Endodermal cell (in vitro differentiated cells): ENCODE measurements at regions not wholly inside any gene's neighbourhood (a gene's known extent, or its start where the extent isn't known, plus 50 kb on each side); places are given as distances from the start of the nearest gene placed in this dataset.

Source experiments
- DNase-seq: peaks from one replicate; pipeline ENCODE4 v3.0.0-alpha.2; 2017
- H3K27ac ChIP-seq: 2 replicates; pipeline ENCODE4 v1.5.1; 2013; ENCODE audit warnings: mild to moderate bottlenecking, low read depth, low read length, moderate library complexity
- H3K27me3 ChIP-seq: 2 replicates; pipeline ENCODE4 v1.6.1; 2013; ENCODE audit warnings: mild to moderate bottlenecking, low read length, moderate library complexity; ENCODE audit not compliant: insufficient read depth, control insufficient read depth, poor library complexity, severe bottlenecking
- H3K36me3 ChIP-seq: 2 replicates; pipeline ENCODE4 v1.7.0; 2013; ENCODE audit warnings: mild to moderate bottlenecking, low read length, moderate library complexity; ENCODE audit not compliant: control insufficient read depth, insufficient read depth
- H3K4me1 ChIP-seq: one replicate; pipeline ENCODE4 v1.7.0; 2013; ENCODE audit warnings: low read length; ENCODE audit not compliant: control insufficient read depth, insufficient read depth
- H3K4me3 ChIP-seq: 2 replicates; pipeline ENCODE4 v1.5.1; 2013; ENCODE audit warnings: mild to moderate bottlenecking, low read length, moderate library complexity
- H3K9ac ChIP-seq: 2 replicates; pipeline ENCODE4 v1.6.1; 2013; ENCODE audit warnings: mild to moderate bottlenecking, low read length, moderate library complexity; ENCODE audit not compliant: poor library complexity, severe bottlenecking; ENCODE audit errors: extremely low read depth
- H3K9me3 ChIP-seq: 2 replicates; pipeline ENCODE4 v1.6.1; 2013; ENCODE audit warnings: mild to moderate bottlenecking, low read length, moderate library complexity; ENCODE audit not compliant: control insufficient read depth
- H3K27ac Mint-ChIP-seq: 2 replicates; pipeline ENCODE4 v1.8.0; 2020; ENCODE audit warnings: mixed read lengths
- H3K27me3 Mint-ChIP-seq: 2 replicates; pipeline ENCODE4 v1.8.0; 2021; ENCODE audit warnings: mild to moderate bottlenecking, mixed read lengths; ENCODE audit not compliant: insufficient read depth
- H3K36me3 Mint-ChIP-seq: 2 replicates; pipeline ENCODE4 v1.8.0; 2020; ENCODE audit warnings: low read depth, mixed read lengths
- H3K4me1 Mint-ChIP-seq: 2 replicates; pipeline ENCODE4 v1.8.0; 2020; ENCODE audit warnings: mixed read lengths
- H3K4me3 Mint-ChIP-seq: 2 replicates; pipeline ENCODE4 v1.8.0; 2020; ENCODE audit warnings: mild to moderate bottlenecking, moderate library complexity, mixed read lengths
- H3K9me3 Mint-ChIP-seq: 2 replicates; pipeline ENCODE4 v1.8.0; 2020; ENCODE audit warnings: mild to moderate bottlenecking, mixed read lengths
- CTCF ChIP-seq: fragments of 200-600 bp; sonication (generic); conservative IDR thresholded peaks from 2 replicates; pipeline ENCODE4 v1.5.0; 2021; ENCODE audit warnings: antibody characterized with exemption, mild to moderate bottlenecking
- WGBS, 2 experiments: methylation state at CpG; one replicate each; pipeline versions ENCODE4 v1.1.5 to v1.1.7; 2013; ENCODE audit warnings: missing lambda C conversion rate in 2 of 2, mixed read lengths in 1 of 2; ENCODE audit not compliant: insufficient coverage in 1 of 2, insufficient read length in 1 of 2; 5-methylcytosine and 5-hydroxymethylcytosine counted together

- H3K4me3 Mint-ChIP-seq: no peak overlapping the region
- Histone ChIP-seq H3K9me3 (no peaks in the 10 kb centered on the region), H3K4me3 (no peak overlapping the region), H3K4me1 (no peaks in the 10 kb centered on the region), H3K27me3 (no peaks in the 10 kb centered on the region), H3K27ac (no peak overlapping the region), H3K9ac (no peak overlapping the region), H3K36me3 (no peaks in the 10 kb centered on the region)
- H3K27ac Mint-ChIP-seq: no peak overlapping the region
- DNase-seq: no peak
- H3K9me3 Mint-ChIP-seq: peaks cover 2% of the 10 kb centered on the region
- no peak for TF ChIP-seq CTCF
- H3K36me3 Mint-ChIP-seq: no peaks in the 10 kb centered on the region
- H3K4me1 Mint-ChIP-seq: no peaks in the 10 kb centered on the region
- no peaks in the 10 kb centered on the region for H3K27me3 Mint-ChIP-seq
- WGBS, 2 experiments: 100% methylated on average over 2 of the region's 2 CpGs; no CpG with 5 or more reads in 1 of the 2 experiments
Observed at GRCh38 chr1:170819781-170820180, 115.6 kb upstream of the MROH9 start.

GRCh38 chr1:170823120-170823519 lies 112.2 kb upstream of the MROH9 start:
- Histone ChIP-seq H3K36me3 (no peaks in the 10 kb centered on the region), H3K4me1 (no peaks in the 10 kb centered on the region), H3K9ac (no peak overlapping the region), H3K9me3 (no peaks in the 10 kb centered on the region), H3K4me3 (no peak overlapping the region), H3K27me3 (no peaks in the 10 kb centered on the region), H3K27ac (no peak overlapping the region)
- no peaks in the 10 kb centered on the region for H3K27me3 Mint-ChIP-seq
- no peak overlapping the region for H3K27ac Mint-ChIP-seq
- no peaks in the 10 kb centered on the region for H3K4me1 Mint-ChIP-seq
- H3K9me3 Mint-ChIP-seq: no peaks in the 10 kb centered on the region
- no peak for DNase-seq
- WGBS, 2 experiments: 81 to 91% methylated on average over 2 of the region's 2 CpGs
- no peaks in the 10 kb centered on the region for H3K36me3 Mint-ChIP-seq
- H3K4me3 Mint-ChIP-seq: no peak overlapping the region
- TF ChIP-seq CTCF: no peak

GRCh38 chr1:170831276-170831675 lies 104.1 kb upstream of the MROH9 start:
- H3K36me3 ChIP-seq: no peaks in the 10 kb centered on the region
- no peaks in the 10 kb centered on the region for H3K27me3 ChIP-seq
- Mint-ChIP-seq H3K4me1 (no peaks in the 10 kb centered on the region), H3K9me3 (peaks cover 20% of the 10 kb centered on the region), H3K4me3 (no peak overlapping the region), H3K36me3 (no peaks in the 10 kb centered on the region), H3K27ac (no peak overlapping the region), H3K27me3 (no peaks in the 10 kb centered on the region)
- TF ChIP-seq CTCF: no peak
- H3K4me1 ChIP-seq: no peaks in the 10 kb centered on the region
- no peak overlapping the region for H3K27ac ChIP-seq
- 91 to 100% methylated on average over 1 to 6 of the region's 7 CpGs for WGBS, 2 experiments
- no peaks in the 10 kb centered on the region for H3K9me3 ChIP-seq
- no peak overlapping the region for H3K9ac ChIP-seq
- DNase-seq: no peak
- no peak overlapping the region for H3K4me3 ChIP-seq
